Peyer's patch (tissue), 4 donors: ENCODE measurements at regions not wholly inside any gene's neighbourhood (a gene's known extent, or its start where the extent isn't known, plus 50 kb on each side); places are given as distances from the start of the nearest gene placed in this dataset.

ENCODE experiments used
- POLR2A ChIP-seq, 2 donors: fragments of 450-650 bp; IDR thresholded peaks; one replicate each; pipeline ENCODE4 v1.5.1; 2017; ENCODE audit warnings: antibody characterized with exemption in 2 of 2, mild to moderate bottlenecking in 2 of 2, moderate library complexity in 2 of 2
- TF ChIP-seq, protein P1 (sequence below), 6 experiments: fragments of 450-650 bp in 4 of 6; fragments of 200-600 bp in 2 of 6; sonication (generic) in 1 of 6; IDR thresholded peaks; one replicate each; pipeline ENCODE4 v1.5.1; 2017 to 2019; ENCODE audit warnings: antibody characterized with exemption in 6 of 6, mild to moderate bottlenecking in 3 of 6, moderate library complexity in 1 of 6

DNA sequence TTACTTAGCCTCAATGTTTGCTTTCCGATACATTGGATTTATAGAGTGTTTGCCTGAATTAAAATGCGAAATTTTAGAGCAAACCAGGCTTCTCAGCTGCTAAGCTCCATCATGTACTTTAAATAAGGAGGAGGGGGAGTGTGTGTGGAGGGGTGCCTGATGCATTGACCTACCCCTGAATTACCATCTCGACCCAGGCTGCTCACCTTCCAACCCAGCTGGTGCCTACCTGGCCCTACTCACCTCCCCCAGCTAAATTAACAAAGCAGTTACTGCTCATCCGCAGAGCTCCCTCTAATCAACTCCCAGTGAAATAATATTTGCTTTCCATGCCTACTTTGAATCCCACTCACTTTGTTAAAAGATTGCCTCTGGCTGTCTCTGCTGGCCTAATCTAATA lies 544.5 kb downstream of the MAFB start:
- TF ChIP-seq, protein P1, sequence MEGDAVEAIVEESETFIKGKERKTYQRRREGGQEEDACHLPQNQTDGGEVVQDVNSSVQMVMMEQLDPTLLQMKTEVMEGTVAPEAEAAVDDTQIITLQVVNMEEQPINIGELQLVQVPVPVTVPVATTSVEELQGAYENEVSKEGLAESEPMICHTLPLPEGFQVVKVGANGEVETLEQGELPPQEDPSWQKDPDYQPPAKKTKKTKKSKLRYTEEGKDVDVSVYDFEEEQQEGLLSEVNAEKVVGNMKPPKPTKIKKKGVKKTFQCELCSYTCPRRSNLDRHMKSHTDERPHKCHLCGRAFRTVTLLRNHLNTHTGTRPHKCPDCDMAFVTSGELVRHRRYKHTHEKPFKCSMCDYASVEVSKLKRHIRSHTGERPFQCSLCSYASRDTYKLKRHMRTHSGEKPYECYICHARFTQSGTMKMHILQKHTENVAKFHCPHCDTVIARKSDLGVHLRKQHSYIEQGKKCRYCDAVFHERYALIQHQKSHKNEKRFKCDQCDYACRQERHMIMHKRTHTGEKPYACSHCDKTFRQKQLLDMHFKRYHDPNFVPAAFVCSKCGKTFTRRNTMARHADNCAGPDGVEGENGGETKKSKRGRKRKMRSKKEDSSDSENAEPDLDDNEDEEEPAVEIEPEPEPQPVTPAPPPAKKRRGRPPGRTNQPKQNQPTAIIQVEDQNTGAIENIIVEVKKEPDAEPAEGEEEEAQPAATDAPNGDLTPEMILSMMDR (IDR thresholded peaks at IDR 0.05) = no peak
- no peak for TF ChIP-seq POLR2A (IDR thresholded peaks at IDR 0.05)
